ENCODE measurements at regions not wholly inside any gene's neighbourhood (a gene's known extent, or its start where the extent isn't known, plus 50 kb on each side); places are given as distances from the start of the nearest gene placed in this dataset.

DNA sequence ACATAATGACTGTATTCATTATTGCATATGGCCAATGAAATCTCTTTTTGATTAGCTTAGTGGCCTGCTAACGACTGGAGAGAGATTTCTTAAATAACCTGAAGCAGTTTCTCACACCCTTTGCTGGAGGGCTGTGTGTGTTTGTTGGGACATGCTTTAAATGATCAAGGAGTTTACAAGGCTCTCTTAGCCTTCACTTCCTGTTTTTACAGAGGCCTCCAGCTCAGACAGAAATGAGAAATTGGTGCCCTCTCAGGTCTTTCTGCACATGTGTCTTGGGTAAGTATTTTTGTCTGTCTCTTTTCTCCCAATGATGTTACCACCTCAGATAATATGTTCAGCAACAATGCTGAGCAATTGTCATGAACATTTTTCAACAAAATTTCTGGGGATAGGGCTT is 884.4 kb upstream of the CNTN5 start:
- Histone ChIP-seq H3K4me3 (ENCODE audit: low read length in 2 of 2) (no peak overlapping the region), H3K36me3 (ENCODE audit: control insufficient read depth in 2 of 2, insufficient read depth in 2 of 2, low read length in 1 of 2) (no peaks in the 10 kb centered on the region), H3K27me3 (ENCODE audit: control insufficient read depth in 2 of 2, insufficient read depth in 1 of 2, low read length in 1 of 2) (no peaks in the 10 kb centered on the region), H3K27ac (ENCODE audit: low read depth in 1 of 2, low read length in 1 of 2) (no peak overlapping the region), H3K4me1 (ENCODE audit: control insufficient read depth in 2 of 2, insufficient read depth in 2 of 2, low read length in 2 of 2) (no peaks in the 10 kb centered on the region), H3K9me3 (ENCODE audit: control insufficient read depth in 2 of 2, insufficient read depth in 1 of 2, low read length in 1 of 2) (peaks cover 0 to 4% of the 10 kb centered on the region in 2 donors)
- no peak for DNase-seq (ENCODE audit: low read depth in 6 of 9, low spot score in 9 of 9)
- 77% methylated on average over 1 of the region's 1 CpG for WGBS

DNA sequence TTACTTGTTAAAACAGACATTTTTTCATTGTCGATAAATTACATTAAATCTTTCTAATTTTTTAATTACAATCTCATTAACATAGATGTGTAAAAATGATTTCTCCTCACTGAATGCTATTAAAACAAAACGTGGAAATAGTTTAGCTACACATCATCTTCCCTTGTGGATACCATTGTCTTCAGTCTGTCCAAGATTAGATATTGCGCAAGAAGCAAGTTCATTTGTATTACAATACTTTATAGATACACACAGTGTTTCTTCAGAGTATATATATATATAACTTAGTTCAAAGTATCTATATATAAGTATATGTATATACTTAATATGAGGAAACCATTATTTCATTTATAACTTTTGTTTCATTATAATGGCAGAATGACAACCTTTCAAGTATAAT is 883.3 kb upstream of the CNTN5 start:
- H3K36me3 ChIP-seq (ENCODE audit: control insufficient read depth in 2 of 2, insufficient read depth in 2 of 2, low read length in 1 of 2) = no peaks in the 10 kb centered on the region
- no peak overlapping the region for H3K4me3 ChIP-seq (ENCODE audit: low read length in 2 of 2)
- 92% methylated on average over 3 of the region's 3 CpGs for WGBS
- H3K27ac ChIP-seq (ENCODE audit: low read depth in 1 of 2, low read length in 1 of 2) = no peak overlapping the region
- no peaks in the 10 kb centered on the region for H3K27me3 ChIP-seq (ENCODE audit: control insufficient read depth in 2 of 2, insufficient read depth in 1 of 2, low read length in 1 of 2)
- no peaks in the 10 kb centered on the region for H3K4me1 ChIP-seq (ENCODE audit: control insufficient read depth in 2 of 2, insufficient read depth in 2 of 2, low read length in 2 of 2)
- peaks cover 0 to 4% of the 10 kb centered on the region in 2 donors for H3K9me3 ChIP-seq (ENCODE audit: control insufficient read depth in 2 of 2, insufficient read depth in 1 of 2, low read length in 1 of 2)
- DNase-seq (ENCODE audit: low read depth in 6 of 9, low spot score in 9 of 9) = no peak

DNA sequence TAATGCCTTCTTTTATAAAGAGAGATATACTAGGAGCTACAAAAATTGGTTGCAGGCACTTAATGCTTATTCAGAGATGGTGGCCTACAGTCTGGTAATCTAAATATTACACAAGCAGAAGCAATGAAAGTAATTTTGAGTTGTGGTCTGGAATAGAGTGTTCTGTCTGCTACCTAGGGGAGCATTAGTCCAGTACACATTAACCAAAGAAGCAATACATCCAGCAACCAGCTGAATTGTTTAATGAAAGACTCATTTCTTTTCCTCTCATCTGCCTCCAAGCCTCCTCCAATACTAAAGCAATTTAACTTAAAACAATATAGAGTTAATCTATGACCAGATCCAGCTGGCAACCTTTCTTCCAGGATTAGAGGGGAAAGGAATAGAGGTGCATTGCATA is 877.1 kb upstream of the CNTN5 start:
- H3K27ac ChIP-seq (ENCODE audit: low read depth in 1 of 2, low read length in 1 of 2) = no peak overlapping the region
- H3K27me3 ChIP-seq (ENCODE audit: control insufficient read depth in 2 of 2, insufficient read depth in 1 of 2, low read length in 1 of 2) = no peaks in the 10 kb centered on the region
- no peaks in the 10 kb centered on the region for H3K36me3 ChIP-seq (ENCODE audit: control insufficient read depth in 2 of 2, insufficient read depth in 2 of 2, low read length in 1 of 2)
- no peak for DNase-seq (ENCODE audit: low read depth in 6 of 9, low spot score in 9 of 9)
- no peak overlapping the region for H3K4me3 ChIP-seq (ENCODE audit: low read length in 2 of 2)
- no peaks in the 10 kb centered on the region for H3K4me1 ChIP-seq (ENCODE audit: control insufficient read depth in 2 of 2, insufficient read depth in 2 of 2, low read length in 2 of 2)
- peaks cover 0 to 3% of the 10 kb centered on the region in 2 donors for H3K9me3 ChIP-seq (ENCODE audit: control insufficient read depth in 2 of 2, insufficient read depth in 1 of 2, low read length in 1 of 2)

DNA sequence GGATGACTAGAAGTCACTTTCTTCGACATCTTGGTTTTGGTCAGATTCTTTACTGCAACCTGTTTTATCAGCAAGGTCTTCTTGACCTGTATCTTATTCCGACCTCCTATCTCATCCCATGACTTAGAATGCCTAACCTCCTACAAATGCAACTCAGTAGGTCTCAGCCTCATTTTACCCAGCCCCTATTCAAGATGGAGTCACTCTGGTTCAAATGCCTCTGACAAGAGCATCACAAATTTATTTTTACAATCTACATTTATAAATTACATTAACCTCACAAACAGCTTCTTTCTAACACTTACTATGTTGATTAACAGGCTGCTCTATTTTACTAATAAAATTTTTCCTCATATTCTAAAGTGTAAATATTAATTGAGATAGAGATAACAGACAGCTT is 867.0 kb upstream of the CNTN5 start:
- Histone ChIP-seq H3K36me3 (ENCODE audit: control insufficient read depth in 2 of 2, insufficient read depth in 2 of 2, low read length in 1 of 2) (no peaks in the 10 kb centered on the region), H3K4me3 (ENCODE audit: low read length in 2 of 2) (no peak overlapping the region), H3K9me3 (ENCODE audit: control insufficient read depth in 2 of 2, insufficient read depth in 1 of 2, low read length in 1 of 2) (peaks cover 0 to 6% of the 10 kb centered on the region in 2 donors), H3K4me1 (ENCODE audit: control insufficient read depth in 2 of 2, insufficient read depth in 2 of 2, low read length in 2 of 2) (no peaks in the 10 kb centered on the region), H3K27ac (ENCODE audit: low read depth in 1 of 2, low read length in 1 of 2) (no peak overlapping the region), H3K27me3 (ENCODE audit: control insufficient read depth in 2 of 2, insufficient read depth in 1 of 2, low read length in 1 of 2) (no peaks in the 10 kb centered on the region)
- 90% methylated on average over 2 of the region's 2 CpGs for WGBS
- DNase-seq (ENCODE audit: low read depth in 6 of 9, low spot score in 9 of 9) = no peak

DNA sequence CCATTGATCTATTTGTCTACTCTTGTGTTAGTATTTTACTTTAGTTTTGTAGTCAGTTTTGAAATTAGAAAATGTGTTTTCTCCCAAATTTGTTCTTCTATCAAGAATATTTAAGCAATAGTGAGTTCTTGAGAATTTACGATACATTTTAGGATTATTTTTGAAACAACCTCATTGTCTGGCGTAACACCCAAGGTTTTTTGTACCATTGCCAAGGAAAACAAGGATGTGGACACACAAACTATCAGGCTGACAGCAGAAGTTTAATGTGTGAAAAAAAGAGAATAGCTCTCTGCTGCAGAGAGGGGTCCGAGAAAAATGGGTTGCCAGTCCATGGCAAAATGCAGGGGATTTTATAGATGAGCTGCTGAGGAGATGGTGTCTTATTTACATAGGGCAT is 865.1 kb upstream of the CNTN5 start:
- H3K9me3 ChIP-seq (ENCODE audit: control insufficient read depth in 2 of 2, insufficient read depth in 1 of 2, low read length in 1 of 2) = peaks cover 0 to 6% of the 10 kb centered on the region in 2 donors
- no peaks in the 10 kb centered on the region for H3K36me3 ChIP-seq (ENCODE audit: control insufficient read depth in 2 of 2, insufficient read depth in 2 of 2, low read length in 1 of 2)
- H3K4me3 ChIP-seq (ENCODE audit: low read length in 2 of 2) = no peak overlapping the region
- WGBS = 91% methylated on average over 3 of the region's 3 CpGs
- no peaks in the 10 kb centered on the region for H3K27me3 ChIP-seq (ENCODE audit: control insufficient read depth in 2 of 2, insufficient read depth in 1 of 2, low read length in 1 of 2)
- H3K27ac ChIP-seq (ENCODE audit: low read depth in 1 of 2, low read length in 1 of 2) = no peak overlapping the region
- H3K4me1 ChIP-seq (ENCODE audit: control insufficient read depth in 2 of 2, insufficient read depth in 2 of 2, low read length in 2 of 2) = no peaks in the 10 kb centered on the region
- DNase-seq (ENCODE audit: low read depth in 6 of 9, low spot score in 9 of 9) = no peak

DNA sequence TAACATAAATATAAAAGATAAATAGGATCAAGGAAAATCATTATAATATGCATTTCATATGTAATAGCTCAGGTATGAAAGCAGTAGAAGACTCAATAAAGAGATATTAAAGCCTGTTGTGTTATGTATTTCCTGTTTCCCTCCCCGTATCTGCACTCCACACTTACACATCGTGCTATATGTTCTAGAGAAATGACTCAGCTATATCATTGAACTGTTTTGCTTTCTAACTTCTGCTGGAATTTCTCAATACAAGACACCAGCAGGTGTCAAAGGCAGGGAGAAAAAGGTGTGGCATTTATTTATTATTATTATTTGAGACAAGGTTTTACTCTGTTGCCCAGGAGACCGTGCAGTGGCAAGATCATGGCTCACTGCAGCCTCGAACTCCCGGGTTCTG is 842.8 kb upstream of the CNTN5 start:
- H3K27ac ChIP-seq (ENCODE audit: low read depth in 1 of 2, low read length in 1 of 2) = no peak overlapping the region
- WGBS = 69% methylated on average over 5 of the region's 5 CpGs
- no peaks in the 10 kb centered on the region for H3K36me3 ChIP-seq (ENCODE audit: control insufficient read depth in 2 of 2, insufficient read depth in 2 of 2, low read length in 1 of 2)
- no peaks in the 10 kb centered on the region for H3K4me1 ChIP-seq (ENCODE audit: control insufficient read depth in 2 of 2, insufficient read depth in 2 of 2, low read length in 2 of 2)
- no peaks in the 10 kb centered on the region for H3K9me3 ChIP-seq (ENCODE audit: control insufficient read depth in 2 of 2, insufficient read depth in 1 of 2, low read length in 1 of 2)
- no peak overlapping the region for H3K4me3 ChIP-seq (ENCODE audit: low read length in 2 of 2)
- no peaks in the 10 kb centered on the region for H3K27me3 ChIP-seq (ENCODE audit: control insufficient read depth in 2 of 2, insufficient read depth in 1 of 2, low read length in 1 of 2)
- DNase-seq (ENCODE audit: low read depth in 6 of 9, low spot score in 9 of 9) = no peak

DNA sequence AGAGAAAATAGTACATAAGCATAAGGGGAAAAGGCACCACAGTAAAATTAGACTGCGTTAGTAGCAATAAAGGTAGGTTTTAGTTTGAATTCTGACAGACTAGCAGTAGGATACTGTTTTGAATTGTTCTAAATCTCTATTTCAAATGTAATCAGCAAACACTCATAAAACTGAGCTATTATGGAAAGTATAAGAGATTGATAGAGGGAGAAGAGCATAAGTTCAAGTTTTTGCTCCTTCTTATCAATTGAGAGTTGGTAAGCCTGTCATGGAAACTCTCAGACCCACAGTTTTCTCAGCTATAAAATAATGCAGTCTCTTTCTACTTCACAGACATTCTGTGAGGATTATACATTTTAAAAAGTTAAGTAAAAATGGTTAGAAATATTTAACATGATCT is 840.2 kb upstream of the CNTN5 start:
- Histone ChIP-seq H3K4me1 (ENCODE audit: control insufficient read depth in 2 of 2, insufficient read depth in 2 of 2, low read length in 2 of 2) (no peaks in the 10 kb centered on the region), H3K36me3 (ENCODE audit: control insufficient read depth in 2 of 2, insufficient read depth in 2 of 2, low read length in 1 of 2) (no peaks in the 10 kb centered on the region), H3K27me3 (ENCODE audit: control insufficient read depth in 2 of 2, insufficient read depth in 1 of 2, low read length in 1 of 2) (no peaks in the 10 kb centered on the region), H3K9me3 (ENCODE audit: control insufficient read depth in 2 of 2, insufficient read depth in 1 of 2, low read length in 1 of 2) (peaks cover 2 to 11% of the 10 kb centered on the region in 2 donors), H3K27ac (ENCODE audit: low read depth in 1 of 2, low read length in 1 of 2) (no peak overlapping the region), H3K4me3 (ENCODE audit: low read length in 2 of 2) (no peak overlapping the region)
- DNase-seq (ENCODE audit: low read depth in 6 of 9, low spot score in 9 of 9) = no peak
- WGBS = 94% methylated on average over 1 of the region's 1 CpG

DNA sequence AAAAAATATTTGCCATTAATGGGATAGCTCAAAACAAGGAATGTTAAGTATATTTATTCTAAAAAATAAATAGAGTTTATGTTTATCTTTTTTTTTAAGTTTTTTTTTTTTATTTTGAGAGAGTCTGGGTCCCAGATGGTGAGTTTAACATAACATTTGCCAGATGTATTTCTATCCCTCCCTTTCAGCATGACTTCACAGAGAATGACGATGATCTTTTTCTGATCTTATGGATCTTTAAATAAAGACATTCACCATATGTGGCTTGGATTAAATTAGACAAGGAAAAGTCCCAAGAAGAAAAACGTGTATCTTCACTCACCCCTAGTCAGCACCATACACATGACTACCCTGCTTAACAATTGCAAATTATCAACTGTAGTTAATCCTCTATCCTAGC is 839.8 kb upstream of the CNTN5 start:
- DNase-seq (ENCODE audit: low read depth in 6 of 9, low spot score in 9 of 9) = no peak
- no peaks in the 10 kb centered on the region for H3K27me3 ChIP-seq (ENCODE audit: control insufficient read depth in 2 of 2, insufficient read depth in 1 of 2, low read length in 1 of 2)
- H3K4me1 ChIP-seq (ENCODE audit: control insufficient read depth in 2 of 2, insufficient read depth in 2 of 2, low read length in 2 of 2) = no peaks in the 10 kb centered on the region
- H3K9me3 ChIP-seq (ENCODE audit: control insufficient read depth in 2 of 2, insufficient read depth in 1 of 2, low read length in 1 of 2) = peaks cover 2 to 12% of the 10 kb centered on the region in 2 donors
- no peak overlapping the region for H3K4me3 ChIP-seq (ENCODE audit: low read length in 2 of 2)
- no peak overlapping the region for H3K27ac ChIP-seq (ENCODE audit: low read depth in 1 of 2, low read length in 1 of 2)
- no peaks in the 10 kb centered on the region for H3K36me3 ChIP-seq (ENCODE audit: control insufficient read depth in 2 of 2, insufficient read depth in 2 of 2, low read length in 1 of 2)
- 65% methylated on average over 2 of the region's 2 CpGs for WGBS

DNA sequence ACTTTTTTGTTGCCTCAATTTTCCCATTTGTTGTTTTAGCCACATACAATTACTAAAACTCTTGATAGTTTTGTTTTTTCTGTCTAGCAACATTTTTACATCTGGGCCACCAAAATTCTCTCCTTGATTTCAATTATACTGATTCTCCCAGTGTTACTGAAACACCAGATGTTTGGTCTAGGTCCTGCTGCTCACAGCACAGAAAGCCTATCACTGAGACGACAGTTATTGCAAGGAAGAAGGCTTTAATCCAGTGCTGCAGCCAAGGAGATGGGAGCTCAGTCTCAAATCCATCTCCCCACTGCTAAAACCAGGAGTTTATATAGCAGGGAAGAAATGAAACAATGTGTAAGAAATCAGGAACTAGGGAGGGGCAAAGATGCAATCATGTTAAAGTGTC is 837.7 kb upstream of the CNTN5 start:
- WGBS = 88% methylated on average over 1 of the region's 1 CpG
- Histone ChIP-seq H3K36me3 (ENCODE audit: control insufficient read depth in 2 of 2, insufficient read depth in 2 of 2, low read length in 1 of 2) (no peaks in the 10 kb centered on the region), H3K27me3 (ENCODE audit: control insufficient read depth in 2 of 2, insufficient read depth in 1 of 2, low read length in 1 of 2) (no peaks in the 10 kb centered on the region), H3K27ac (ENCODE audit: low read depth in 1 of 2, low read length in 1 of 2) (no peak overlapping the region), H3K4me1 (ENCODE audit: control insufficient read depth in 2 of 2, insufficient read depth in 2 of 2, low read length in 2 of 2) (no peaks in the 10 kb centered on the region), H3K9me3 (ENCODE audit: control insufficient read depth in 2 of 2, insufficient read depth in 1 of 2, low read length in 1 of 2) (peaks cover 2 to 12% of the 10 kb centered on the region in 2 donors), H3K4me3 (ENCODE audit: low read length in 2 of 2) (no peak overlapping the region)
- DNase-seq (ENCODE audit: low read depth in 6 of 9, low spot score in 9 of 9) = no peak

DNA sequence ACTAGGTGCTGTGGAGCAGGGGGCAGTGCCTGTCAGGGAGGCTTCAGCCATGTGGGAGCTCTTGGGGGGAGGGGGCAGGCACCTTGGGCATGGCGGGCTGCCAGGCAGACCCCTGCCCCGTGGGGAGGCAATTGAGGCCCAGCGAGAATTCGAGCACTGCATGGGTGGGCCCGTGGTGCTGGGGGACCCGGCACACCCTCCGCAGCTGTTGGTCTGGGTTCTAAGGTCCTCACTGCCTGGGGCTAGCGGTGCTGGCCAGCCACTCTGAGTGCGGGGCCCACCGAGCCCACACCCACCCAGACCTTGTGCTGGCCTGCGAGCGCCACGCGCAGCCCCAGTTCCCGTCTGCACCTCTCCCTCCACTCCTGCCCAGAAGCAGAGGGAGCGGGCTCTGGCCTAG is 835.5 kb upstream of the CNTN5 start:
- WGBS = 96% methylated on average over 16 of the region's 16 CpGs

More for the DNA sequence above, 835.5 kb upstream of the CNTN5 start:
- Histone ChIP-seq H3K27me3 (ENCODE audit: control insufficient read depth in 2 of 2, insufficient read depth in 1 of 2, low read length in 1 of 2) (no peaks in the 10 kb centered on the region), H3K36me3 (ENCODE audit: control insufficient read depth in 2 of 2, insufficient read depth in 2 of 2, low read length in 1 of 2) (no peaks in the 10 kb centered on the region), H3K4me1 (ENCODE audit: control insufficient read depth in 2 of 2, insufficient read depth in 2 of 2, low read length in 2 of 2) (no peaks in the 10 kb centered on the region), H3K27ac (ENCODE audit: low read depth in 1 of 2, low read length in 1 of 2) (no peak overlapping the region), H3K9me3 (ENCODE audit: control insufficient read depth in 2 of 2, insufficient read depth in 1 of 2, low read length in 1 of 2) (peaks cover 2 to 12% of the 10 kb centered on the region in 2 donors), H3K4me3 (ENCODE audit: low read length in 2 of 2) (no peak overlapping the region)
- no peak for DNase-seq (ENCODE audit: low read depth in 6 of 9, low spot score in 9 of 9)
